Myocyte (in vitro differentiated cells): ENCODE measurements at regions not wholly inside any gene's neighbourhood (a gene's known extent, or its start where the extent isn't known, plus 50 kb on each side); places are given as distances from the start of the nearest gene placed in this dataset.
A peak's percentile ranks its signal among the peaks of the same experiment; 100 is the strongest.
"Not testable (repeated sequence)": the region's sequence is repeated elsewhere in the genome, so short reads cannot be mapped to it uniquely, and the experiment has no call there.

Source experiments
- DNase-seq: peaks from one replicate; pipeline ENCODE4 v3.0.0-alpha.2; 2012; ENCODE audit warnings: low read depth

- DNase-seq = no peak
Measured at GRCh38 chr10:10712155-10712704, 305.4 kb upstream of the CELF2 start.

- DNase-seq = no peak
Measured at GRCh38 chr10:10714327-10714726, 303.3 kb upstream of the CELF2 start.

GRCh38 chr10:10716972-10717371 is 300.7 kb upstream of the CELF2 start:
- DNase-seq = no peak

GRCh38 chr10:10722422-10722821 is 295.2 kb upstream of the CELF2 start:
- no peak for DNase-seq

GRCh38 chr10:10725196-10725595 is 292.5 kb upstream of the CELF2 start:
- no peak for DNase-seq

- peak; percentile 11 for DNase-seq
Measured at GRCh38 chr10:10726101-10726500, 291.6 kb upstream of the CELF2 start.

- not testable (repeated sequence) for DNase-seq
Measured at GRCh38 chr10:10727411-10727810, 290.3 kb upstream of the CELF2 start.

GRCh38 chr10:10727812-10728211 is 289.9 kb upstream of the CELF2 start:
- no peak for DNase-seq

- no peak for DNase-seq
Measured at GRCh38 chr10:10730471-10731043, 287.1 kb upstream of the CELF2 start.

- DNase-seq = no peak
Measured at GRCh38 chr10:10731366-10731765, 286.3 kb upstream of the CELF2 start.

- peak; percentile 25 for DNase-seq
Measured at GRCh38 chr10:10734356-10735064, 283.2 kb upstream of the CELF2 start.

- DNase-seq = no peak
Measured at GRCh38 chr10:10745291-10745690, 272.4 kb upstream of the CELF2 start.

- no peak for DNase-seq
Measured at GRCh38 chr10:10755490-10755889, 262.2 kb upstream of the CELF2 start.

- peak; percentile 42 for DNase-seq
Measured at GRCh38 chr10:10758306-10758705, 259.4 kb upstream of the CELF2 start.

GRCh38 chr10:10759806-10760205 is 257.9 kb upstream of the CELF2 start:
- not testable (repeated sequence) for DNase-seq

- no peak for DNase-seq
Measured at GRCh38 chr10:10765017-10765416, 252.7 kb upstream of the CELF2 start.

- DNase-seq = no peak
Measured at GRCh38 chr10:10772411-10772810, 245.3 kb upstream of the CELF2 start.

GRCh38 chr10:10772874-10773508 is 244.7 kb upstream of the CELF2 start:
- no peak for DNase-seq

- no peak for DNase-seq
Measured at GRCh38 chr10:10774416-10774815, 243.3 kb upstream of the CELF2 start.

- no peak for DNase-seq
Measured at GRCh38 chr10:10776363-10776762, 241.3 kb upstream of the CELF2 start.

- no peak for DNase-seq
Measured at GRCh38 chr10:10777279-10777678, 240.4 kb upstream of the CELF2 start.

- DNase-seq = no peak
Measured at GRCh38 chr10:10777723-10778122, 239.9 kb upstream of the CELF2 start.
